ENCODE measurements at regions not wholly inside any gene's neighbourhood (a gene's known extent, or its start where the extent isn't known, plus 50 kb on each side); places are given as distances from the start of the nearest gene placed in this dataset.
"Not testable (repeated sequence)": the region's sequence is repeated elsewhere in the genome, so short reads cannot be mapped to it uniquely, and the experiment has no call there.

GRCh38 chr2:215245919-215246318 lies 65.9 kb upstream of the ATIC start:
- not testable (repeated sequence) for TF ChIP-seq EZH2phosphoT487 (IDR thresholded peaks at IDR 0.05; ENCODE audit: insufficient read depth, low read depth); EZH2 (IDR thresholded peaks at IDR 0.05; ENCODE audit: insufficient read depth, poor library complexity, severe bottlenecking)
